GM18502 (cell line): ENCODE measurements at regions not wholly inside any gene's neighbourhood (a gene's known extent, or its start where the extent isn't known, plus 50 kb on each side); places are given as distances from the start of the nearest gene placed in this dataset.
A peak's percentile ranks its signal among the peaks of the same experiment; 100 is the strongest.
"Not testable (repeated sequence)": the region's sequence is repeated elsewhere in the genome, so short reads cannot be mapped to it uniquely, and the experiment has no call there.

ENCODE experiments used
- ATAC-seq: cut with Tn5 transposase; IDR thresholded peaks from one replicate; pipeline ENCODE4 v1.9.1; 2021; ENCODE audit warnings: mild to moderate bottlenecking; ENCODE audit not compliant: unreplicated experiment, poor library complexity

GRCh38 chr3:177379045-177379444, 181.8 kb upstream of the TBL1XR1 start:
- ATAC-seq, result no peak

- no peak for ATAC-seq
Measured at GRCh38 chr3:177381070-177381469, 183.8 kb upstream of the TBL1XR1 start.

- no peak for ATAC-seq
Measured at GRCh38 chr3:177382944-177383343, 185.7 kb upstream of the TBL1XR1 start.

DNA sequence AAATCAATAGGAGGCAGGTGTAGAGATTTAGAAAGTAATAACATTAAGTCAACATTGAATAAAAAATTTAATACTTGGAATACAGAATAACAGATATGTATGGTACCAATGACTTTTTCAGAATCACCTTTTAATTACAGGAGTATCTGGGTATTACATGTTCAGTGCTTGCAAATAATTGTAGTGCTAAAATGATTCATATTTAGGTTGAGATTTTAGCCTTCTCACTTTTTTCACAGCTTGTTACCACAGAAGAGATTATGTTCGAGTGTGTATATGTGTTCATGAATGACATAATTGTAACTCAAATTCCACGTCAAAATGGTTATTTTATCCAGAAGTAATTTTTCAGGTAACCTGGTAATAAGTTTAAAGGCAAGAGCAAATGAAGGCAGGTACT, 187.9 kb upstream of the TBL1XR1 start:
- ATAC-seq, result no peak

DNA sequence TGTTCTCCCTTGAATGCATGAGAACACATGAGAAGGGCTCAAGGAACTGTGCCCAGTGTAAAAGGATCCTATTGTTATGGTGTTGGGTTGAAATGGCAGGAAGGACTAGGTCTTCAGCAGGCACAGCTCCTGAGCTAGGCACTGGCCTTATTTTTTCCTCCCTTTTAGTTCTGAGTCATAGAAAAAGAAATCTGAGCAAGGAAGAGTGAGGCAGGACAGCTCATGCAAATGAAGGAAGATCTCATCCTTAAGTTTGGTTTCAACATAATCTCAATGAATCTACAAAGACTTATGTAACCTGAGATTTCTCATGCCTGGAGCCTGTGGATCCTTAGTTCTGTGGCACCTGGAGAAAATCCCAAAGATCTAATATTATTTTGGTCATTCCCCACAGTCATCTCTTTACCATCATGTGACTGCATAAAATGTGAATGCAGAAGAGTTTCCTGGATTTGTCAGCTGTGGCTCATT, 188.6 kb upstream of the TBL1XR1 start:
- ATAC-seq, result no peak

DNA sequence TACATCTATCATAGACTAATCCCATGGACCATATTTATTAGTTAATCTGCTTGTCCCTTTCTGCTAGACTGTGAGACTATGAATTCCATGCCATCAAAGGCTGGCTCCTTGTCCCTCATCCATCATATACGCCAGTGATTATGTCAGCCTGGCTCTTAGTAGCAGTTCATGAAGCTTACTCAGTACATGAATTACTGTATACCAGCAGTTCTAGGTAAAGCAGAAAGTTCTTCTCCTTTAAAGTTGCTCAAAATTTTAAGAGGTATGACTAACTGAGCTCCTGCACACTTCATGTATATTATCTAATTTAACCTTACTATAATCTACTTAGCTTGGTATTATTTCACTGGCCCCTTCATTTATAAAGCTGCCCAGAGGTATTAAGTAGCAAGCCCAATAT, 190.9 kb upstream of the TBL1XR1 start:
- no peak for ATAC-seq

- not testable (repeated sequence) for ATAC-seq
Measured at GRCh38 chr3:177394231-177395024, 197.1 kb upstream of the TBL1XR1 start.

GRCh38 chr3:177396733-177397132, 199.5 kb upstream of the TBL1XR1 start:
- ATAC-seq, result no peak

DNA sequence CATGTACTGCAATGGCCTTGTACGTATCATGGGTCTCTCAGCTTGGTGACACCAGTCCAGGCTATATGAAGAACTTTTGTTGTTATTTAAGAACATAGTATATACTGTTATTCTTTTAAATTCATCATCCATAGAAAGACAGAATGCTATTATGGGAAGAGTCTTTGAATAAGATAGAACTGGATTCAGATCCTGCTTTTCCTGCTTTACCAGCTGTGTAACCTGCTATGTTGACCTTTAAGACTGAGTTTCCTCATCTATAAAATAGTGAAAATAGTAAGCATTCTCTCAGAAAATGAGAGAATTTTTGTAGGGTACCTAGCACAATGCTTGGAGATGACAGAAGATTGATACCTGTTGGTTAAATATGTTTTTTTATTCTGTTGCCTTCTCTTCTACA, 204.1 kb upstream of the TBL1XR1 start:
- ATAC-seq, result no peak

DNA sequence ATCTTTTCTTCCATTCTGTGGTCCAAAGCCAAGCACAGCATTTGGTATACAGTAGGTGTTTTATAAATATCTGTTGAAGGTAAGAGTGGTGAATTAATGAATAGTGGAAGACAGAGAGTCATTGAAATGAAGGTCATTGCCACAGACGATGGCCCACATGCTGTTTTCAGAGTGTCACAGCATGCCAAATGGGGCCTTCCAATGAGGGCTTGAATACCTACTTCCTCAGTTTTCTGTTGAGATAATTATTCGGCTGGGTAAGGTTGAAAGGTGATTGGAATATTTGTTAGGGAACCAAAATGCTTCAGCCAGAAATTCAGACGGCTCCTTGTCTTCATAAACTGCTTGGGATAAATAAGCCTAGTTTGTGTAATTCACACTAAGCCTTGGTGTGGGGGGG, 205.3 kb upstream of the TBL1XR1 start:
- no peak for ATAC-seq

- no peak for ATAC-seq
Measured at GRCh38 chr3:177405191-177405672, 207.9 kb upstream of the TBL1XR1 start.

- ATAC-seq, result no peak
Measured at GRCh38 chr3:177410730-177411129, 213.4 kb upstream of the TBL1XR1 start.

GRCh38 chr3:177411201-177411600, 213.9 kb upstream of the TBL1XR1 start:
- no peak for ATAC-seq

GRCh38 chr3:177412677-177413170, 215.4 kb upstream of the TBL1XR1 start:
- not testable (repeated sequence) for ATAC-seq

DNA sequence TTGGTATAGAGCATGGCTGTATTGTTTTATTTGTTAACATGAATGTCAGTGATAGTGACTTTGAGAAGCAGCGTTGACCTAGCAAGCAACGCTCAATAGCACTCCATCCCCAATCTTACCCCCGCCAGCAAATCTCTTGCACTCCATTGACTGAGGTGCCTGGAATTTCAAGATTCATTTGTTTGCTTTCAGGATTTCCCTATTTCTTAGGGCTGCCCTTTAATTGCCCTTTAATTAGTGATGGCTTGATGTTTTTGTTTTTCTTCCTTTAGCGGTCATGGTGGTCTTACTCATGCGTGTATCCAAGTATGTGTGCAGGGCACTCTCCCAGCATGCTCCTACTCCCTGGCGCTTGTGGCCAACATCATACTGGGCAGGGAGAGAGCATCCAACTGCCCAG, 216.8 kb upstream of the TBL1XR1 start:
- no peak for ATAC-seq

DNA sequence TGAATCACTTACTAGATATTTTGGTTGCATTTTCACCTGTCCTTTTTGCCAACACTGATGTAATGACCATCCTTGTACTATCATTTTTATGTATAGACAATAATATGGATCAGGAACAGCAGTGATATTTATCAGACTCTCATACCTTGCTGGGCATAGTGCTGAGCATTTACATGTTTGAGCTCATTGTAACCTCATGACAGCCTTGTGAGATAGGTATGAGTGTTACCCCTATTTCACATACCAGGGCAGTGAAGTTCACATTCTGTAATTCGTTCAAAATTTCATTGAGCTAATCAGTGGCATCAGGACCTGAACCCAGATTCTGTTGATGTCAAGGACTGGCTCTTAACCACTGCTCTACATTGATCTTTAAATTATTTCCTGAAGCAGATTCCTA, 221.5 kb upstream of the TBL1XR1 start:
- ATAC-seq, result no peak

GRCh38 chr3:177419904-177420601, 222.8 kb upstream of the TBL1XR1 start:
- ATAC-seq, result peak; percentile 60

- ATAC-seq, result no peak
Measured at GRCh38 chr3:177420651-177421480, 223.6 kb upstream of the TBL1XR1 start.

DNA sequence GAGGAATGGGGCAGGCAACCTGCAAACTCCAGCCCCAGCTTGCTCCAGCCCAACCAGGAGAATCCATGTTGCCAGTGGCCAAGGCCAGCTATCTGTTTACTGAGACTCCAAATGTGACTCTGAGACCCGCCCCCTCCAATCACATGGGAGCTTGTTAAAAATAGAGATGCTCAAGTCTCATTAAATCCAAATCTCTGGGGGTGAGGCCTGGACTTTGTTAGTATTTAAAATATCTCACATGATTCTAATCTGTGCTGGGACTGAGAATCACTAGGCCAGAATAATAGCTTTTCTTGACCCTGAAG, 224.2 kb upstream of the TBL1XR1 start:
- no peak for ATAC-seq

- no peak for ATAC-seq
Measured at GRCh38 chr3:177424521-177424920, 227.2 kb upstream of the TBL1XR1 start.

DNA sequence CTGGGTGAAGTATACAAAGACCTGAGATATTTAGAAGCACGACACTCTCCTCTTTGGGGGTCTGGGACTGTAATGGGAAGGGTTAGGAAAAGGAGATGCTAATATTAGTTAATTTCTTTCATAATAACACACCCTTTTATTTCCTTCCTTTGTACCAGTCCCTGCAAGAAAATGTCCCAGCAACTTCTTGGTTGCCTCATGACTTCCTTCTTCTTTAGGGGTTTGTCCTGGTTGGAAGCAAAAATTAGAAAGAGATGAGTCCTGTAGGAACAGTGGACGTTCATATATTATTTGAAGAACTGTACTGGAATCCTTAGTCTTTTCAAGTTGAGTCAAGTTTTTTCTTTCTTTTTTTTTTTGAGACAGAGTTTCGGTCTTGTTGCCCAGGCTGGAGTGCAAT, 227.8 kb upstream of the TBL1XR1 start:
- no peak for ATAC-seq
